Body of pancreas (tissue), 4 donors: ENCODE measurements at regions not wholly inside any gene's neighbourhood (a gene's known extent, or its start where the extent isn't known, plus 50 kb on each side); places are given as distances from the start of the nearest gene placed in this dataset.
A peak's percentile ranks its signal among the peaks of the same experiment; 100 is the strongest.

Experiments used
- ATAC-seq: fragments of 150-250 bp; one replicate; pipeline ENCODE4 v1.9.1; 2016
- DNase-seq, 4 donors: peaks; one replicate each; pipeline ENCODE4 v3.0.0-alpha.2; 2019
- H3K27ac ChIP-seq, 4 donors: fragments of 200-600 bp; sonication (generic); 1 replicate in 3 of 4; 2 replicates in 1 of 4; pipeline versions ENCODE4 v1.5.1 to v1.6.1; 2016 to 2019; ENCODE audit warnings: mild to moderate bottlenecking in 1 of 4, mixed read lengths in 1 of 4, moderate library complexity in 1 of 4
- H3K27me3 ChIP-seq, 2 donors: fragments of 200-600 bp; sonication (generic); one replicate each; pipeline ENCODE4 v1.6.0; 2016; ENCODE audit warnings: mild to moderate bottlenecking in 1 of 2
- H3K36me3 ChIP-seq, 2 donors: fragments of 200-600 bp; sonication (generic); replicated peaks in 1 of 2; 2 replicates each; pipeline ENCODE4 v1.5.1; 2016; ENCODE audit warnings: low read depth in 2 of 2; ENCODE audit not compliant: insufficient read depth in 1 of 2
- H3K4me1 ChIP-seq: fragments of 200-600 bp; sonication (generic); one replicate; pipeline ENCODE4 v1.6.0; 2016
- H3K4me3 ChIP-seq, 2 donors: fragments of 200-600 bp; sonication (generic); 1 replicate in 1 of 2; 2 replicates in 1 of 2; pipeline ENCODE4 v1.5.1; 2016 to 2019
- H3K9me3 ChIP-seq, 3 donors: fragments of 200-600 bp; sonication (generic); 1 replicate in 2 of 3; 2 replicates in 1 of 3; pipeline ENCODE4 v1.5.1; 2016
- POLR2A ChIP-seq, 3 donors: fragments of 450-650 bp; IDR thresholded peaks; one replicate each; pipeline ENCODE4 v1.6.1; 2016; ENCODE audit warnings: antibody characterized with exemption in 3 of 3, mild to moderate bottlenecking in 2 of 3
- WGBS, 2 donors: methylation state at CpG; one replicate each; pipeline ENCODE4 v1.1.5; 2017; 5-methylcytosine and 5-hydroxymethylcytosine counted together
- intact Hi-C: fragments of 100-400 bp; cut with DNase I; formaldehyde crosslinking; loops from one replicate; pipeline ENCODE4 v1.15.1; 2023
- TF ChIP-seq, protein P1 (sequence below), 7 experiments: fragments of 450-650 bp in 4 of 7; fragments of 200-600 bp in 3 of 7; sonication (generic) in 3 of 7; IDR thresholded peaks; one replicate each; pipeline ENCODE4 v1.5.1; 2016 to 2019; ENCODE audit warnings: antibody characterized with exemption in 7 of 7

DNA sequence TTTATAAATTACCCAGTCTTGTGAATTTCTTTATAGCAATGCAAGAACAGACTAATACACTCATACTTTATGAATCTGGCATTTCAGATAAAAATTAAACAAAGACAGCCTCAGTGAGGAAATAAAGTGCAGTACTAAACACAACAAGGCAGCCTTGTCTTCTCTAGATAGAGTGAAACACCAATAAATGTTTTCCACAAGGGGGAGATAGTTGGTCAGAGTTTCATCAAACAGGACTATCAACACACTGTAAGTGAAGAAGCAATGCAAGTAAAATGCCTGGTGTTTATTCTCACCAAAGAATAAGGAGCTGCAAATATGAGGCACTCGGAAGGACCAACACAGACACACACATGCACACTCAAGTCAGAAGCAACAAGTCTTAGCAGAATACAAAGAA is 62.8 kb downstream of the FAM9B start:
- H3K36me3 ChIP-seq = no peaks in the 10 kb centered on the region
- H3K27me3 ChIP-seq = no peaks in the 10 kb centered on the region
- intact Hi-C loops = no loop called here
- H3K9me3 ChIP-seq = no peaks in the 10 kb centered on the region
- DNase-seq (no peak), ATAC-seq (no peak)
- no peaks in the 10 kb centered on the region for H3K4me1 ChIP-seq
- no peak for TF ChIP-seq POLR2A (IDR thresholded peaks at IDR 0.05)
- TF ChIP-seq, protein P1, sequence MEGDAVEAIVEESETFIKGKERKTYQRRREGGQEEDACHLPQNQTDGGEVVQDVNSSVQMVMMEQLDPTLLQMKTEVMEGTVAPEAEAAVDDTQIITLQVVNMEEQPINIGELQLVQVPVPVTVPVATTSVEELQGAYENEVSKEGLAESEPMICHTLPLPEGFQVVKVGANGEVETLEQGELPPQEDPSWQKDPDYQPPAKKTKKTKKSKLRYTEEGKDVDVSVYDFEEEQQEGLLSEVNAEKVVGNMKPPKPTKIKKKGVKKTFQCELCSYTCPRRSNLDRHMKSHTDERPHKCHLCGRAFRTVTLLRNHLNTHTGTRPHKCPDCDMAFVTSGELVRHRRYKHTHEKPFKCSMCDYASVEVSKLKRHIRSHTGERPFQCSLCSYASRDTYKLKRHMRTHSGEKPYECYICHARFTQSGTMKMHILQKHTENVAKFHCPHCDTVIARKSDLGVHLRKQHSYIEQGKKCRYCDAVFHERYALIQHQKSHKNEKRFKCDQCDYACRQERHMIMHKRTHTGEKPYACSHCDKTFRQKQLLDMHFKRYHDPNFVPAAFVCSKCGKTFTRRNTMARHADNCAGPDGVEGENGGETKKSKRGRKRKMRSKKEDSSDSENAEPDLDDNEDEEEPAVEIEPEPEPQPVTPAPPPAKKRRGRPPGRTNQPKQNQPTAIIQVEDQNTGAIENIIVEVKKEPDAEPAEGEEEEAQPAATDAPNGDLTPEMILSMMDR (IDR thresholded peaks at IDR 0.05) = peak in 5 of 7 experiments; percentile 38 to 57 (median 41)
- 43 to 54% methylated on average over 1 of the region's 1 CpG for WGBS, 2 donors
- no peak overlapping the region for H3K4me3 ChIP-seq
- H3K27ac ChIP-seq = no peak overlapping the region

DNA sequence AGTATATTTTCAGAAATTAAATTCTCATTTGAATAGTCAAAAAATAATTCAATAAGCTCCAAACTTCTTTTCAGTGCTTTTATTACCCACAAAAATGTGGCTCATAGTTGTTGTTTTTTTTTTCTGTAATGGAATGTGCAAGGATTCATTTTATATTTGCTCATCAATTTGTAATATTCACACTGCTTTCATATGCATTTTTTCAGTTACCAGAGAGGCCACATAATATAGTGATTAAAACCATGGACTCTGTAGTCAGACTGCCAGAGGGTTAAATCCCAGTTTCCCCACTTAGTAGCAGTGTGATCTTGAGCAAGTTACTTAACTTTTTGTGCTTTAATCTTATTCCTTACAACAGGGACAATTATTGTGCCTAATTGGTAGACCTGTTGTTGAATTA is 64.5 kb downstream of the FAM9B start:
- ATAC-seq (no peak), DNase-seq (no peak)
- Histone ChIP-seq H3K9me3 (no peaks in the 10 kb centered on the region), H3K4me1 (no peaks in the 10 kb centered on the region), H3K4me3 (no peak overlapping the region), H3K27me3 (no peaks in the 10 kb centered on the region), H3K36me3 (no peaks in the 10 kb centered on the region), H3K27ac (no peak overlapping the region)
- intact Hi-C loops = no loop called here
- TF ChIP-seq, protein P1 (IDR thresholded peaks at IDR 0.05) = no peak

DNA sequence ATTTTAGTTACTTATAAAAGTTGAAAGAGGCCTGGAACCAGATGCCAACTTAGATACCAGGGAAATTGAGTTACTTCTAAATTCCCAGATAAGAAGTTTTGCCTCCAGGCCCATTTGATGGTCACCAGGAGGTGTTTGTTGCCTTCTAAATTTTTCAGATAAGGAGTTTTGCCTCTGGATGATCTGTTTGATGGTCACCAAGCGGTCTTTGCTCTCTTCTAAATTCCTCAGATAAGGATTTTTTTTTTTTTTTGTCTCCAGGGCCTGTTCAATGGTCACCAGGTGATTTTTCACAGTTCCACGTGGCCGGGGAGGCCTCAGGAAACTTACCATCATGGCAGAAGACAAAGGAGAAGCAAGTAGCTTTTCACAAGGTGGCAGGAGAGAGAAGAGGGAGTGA is 66.5 kb downstream of the FAM9B start:
- Histone ChIP-seq H3K4me3 (no peak overlapping the region), H3K4me1 (no peaks in the 10 kb centered on the region), H3K9me3 (no peaks in the 10 kb centered on the region), H3K27ac (no peak overlapping the region), H3K27me3 (no peaks in the 10 kb centered on the region), H3K36me3 (no peaks in the 10 kb centered on the region)
- TF ChIP-seq POLR2A (IDR thresholded peaks at IDR 0.05) = no peak
- TF ChIP-seq, protein P1 (IDR thresholded peaks at IDR 0.05) = no peak
- ATAC-seq (no peak), DNase-seq (no peak)
- intact Hi-C loops = no loop called here
- 76 to 78% methylated on average over 3 of the region's 3 CpGs for WGBS, 2 donors

DNA sequence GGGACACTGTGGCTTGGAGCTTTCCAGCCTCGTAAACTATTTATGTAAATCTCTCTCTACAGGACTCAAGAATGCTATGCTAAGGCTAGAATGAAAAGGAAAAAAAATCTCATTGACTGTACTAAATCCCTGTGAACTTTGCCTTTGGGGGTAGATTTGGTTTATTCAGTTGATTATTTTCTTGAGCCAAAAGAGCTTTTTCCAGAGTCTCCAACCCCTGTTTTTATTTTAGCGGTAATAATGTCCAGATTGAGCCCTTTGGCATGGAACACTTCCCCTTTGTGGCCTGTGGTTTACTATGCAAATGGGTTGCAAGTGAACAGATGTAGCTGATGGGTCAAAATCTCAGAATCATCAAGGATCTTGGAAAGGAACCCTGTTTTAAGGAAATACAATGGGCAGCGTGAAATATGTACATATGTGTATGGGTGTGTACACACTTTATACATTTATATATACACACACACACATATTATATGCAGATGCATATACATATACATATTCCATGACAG is 72.9 kb downstream of the FAM9B start:
- H3K27ac ChIP-seq = no peak overlapping the region
- 74% methylated on average over 3 of the region's 3 CpGs for WGBS, 2 donors
- no peaks in the 10 kb centered on the region for H3K27me3 ChIP-seq
- no peaks in the 10 kb centered on the region for H3K9me3 ChIP-seq
- TF ChIP-seq, protein P1 (IDR thresholded peaks at IDR 0.05) = no peak
- TF ChIP-seq POLR2A (IDR thresholded peaks at IDR 0.05) = no peak
- intact Hi-C loops = no loop called here
- DNase-seq = peak in 1 of 4 donors; percentile 2
- no peaks in the 10 kb centered on the region for H3K36me3 ChIP-seq
- no peak overlapping the region for H3K4me3 ChIP-seq
- H3K4me1 ChIP-seq = no peaks in the 10 kb centered on the region
- no peak for ATAC-seq

DNA sequence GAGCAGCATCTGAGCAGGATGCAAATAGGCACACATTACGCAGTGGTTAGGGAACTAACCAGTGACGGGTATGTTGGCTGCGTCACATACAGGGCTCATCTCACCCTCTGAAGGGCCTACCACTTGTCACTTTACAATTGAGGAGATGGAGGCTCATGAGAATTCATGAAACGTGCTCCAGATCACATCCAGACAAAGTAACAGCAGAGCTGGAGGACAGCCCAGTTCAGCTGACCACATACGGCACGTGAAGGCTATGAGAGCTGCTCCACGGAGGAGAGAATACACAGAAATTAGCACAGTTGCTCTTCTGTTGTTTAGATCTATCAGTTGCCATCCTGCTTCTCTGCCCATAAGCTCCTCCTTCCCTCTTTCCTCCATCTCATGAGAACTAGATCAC is 78.4 kb downstream of the FAM9B start:
- intact Hi-C loops = no loop called here
- H3K4me3 ChIP-seq = no peak overlapping the region
- no peaks in the 10 kb centered on the region for H3K4me1 ChIP-seq
- H3K9me3 ChIP-seq = no peaks in the 10 kb centered on the region
- H3K36me3 ChIP-seq = no peaks in the 10 kb centered on the region
- no peak overlapping the region for H3K27ac ChIP-seq
- WGBS, 2 donors = 61 to 80% methylated on average over 6 to 7 of the region's 7 CpGs
- no peak for DNase-seq
- TF ChIP-seq POLR2A (IDR thresholded peaks at IDR 0.05) = no peak
- TF ChIP-seq, protein P1 (IDR thresholded peaks at IDR 0.05) = no peak
- H3K27me3 ChIP-seq = no peaks in the 10 kb centered on the region
- no peak for ATAC-seq
